ENCODE measurements at regions not wholly inside any gene's neighbourhood (a gene's known extent, or its start where the extent isn't known, plus 50 kb on each side); places are given as distances from the start of the nearest gene placed in this dataset.

GRCh38 chr12:77619425-77619824 is 211.3 kb upstream of the NAV3 start:
- no peak for DNase-seq

GRCh38 chr12:77617818-77618217 is 212.9 kb upstream of the NAV3 start:
- no peak for DNase-seq

GRCh38 chr12:77615332-77615731 is 215.4 kb upstream of the NAV3 start:
- no peak for DNase-seq

GRCh38 chr12:77613411-77613810 is 217.3 kb upstream of the NAV3 start:
- no peak for DNase-seq

- no peak for DNase-seq
These were observed 220.2 kb upstream of the NAV3 start for GRCh38 chr12:77610446-77610845.

GRCh38 chr12:77609016-77609415 is 221.7 kb upstream of the NAV3 start:
- no peak for DNase-seq

GRCh38 chr12:77608271-77608824 is 222.3 kb upstream of the NAV3 start:
- no peak for DNase-seq

- DNase-seq = no peak
These were observed 224.3 kb upstream of the NAV3 start for GRCh38 chr12:77606348-77606747.

- no peak for DNase-seq
These were observed 226.7 kb upstream of the NAV3 start for GRCh38 chr12:77603946-77604345.

- no peak for DNase-seq
These were observed 229.6 kb upstream of the NAV3 start for GRCh38 chr12:77601069-77601468.

- DNase-seq = no peak
These were observed 230.2 kb upstream of the NAV3 start for GRCh38 chr12:77600468-77600843.

GRCh38 chr12:77599782-77600467 is 230.8 kb upstream of the NAV3 start:
- DNase-seq = no peak

GRCh38 chr12:77594366-77594765 is 236.3 kb upstream of the NAV3 start:
- no peak for DNase-seq

- no peak for DNase-seq
These were observed 237.9 kb upstream of the NAV3 start for GRCh38 chr12:77592836-77593235.

- DNase-seq = peak; percentile 66
These were observed 238.5 kb upstream of the NAV3 start for GRCh38 chr12:77591959-77592743.

GRCh38 chr12:77590306-77590705 is 240.4 kb upstream of the NAV3 start:
- DNase-seq = no peak

- no peak for DNase-seq
These were observed 245.8 kb upstream of the NAV3 start for GRCh38 chr12:77584860-77585259.

- no peak for DNase-seq
These were observed 252.1 kb upstream of the NAV3 start for GRCh38 chr12:77578466-77579220.

- DNase-seq = no peak
These were observed 252.9 kb upstream of the NAV3 start for GRCh38 chr12:77577791-77578190.

GRCh38 chr12:77575376-77575919 is 255.2 kb upstream of the NAV3 start:
- no peak for DNase-seq

GRCh38 chr12:77572371-77572770 is 258.3 kb upstream of the NAV3 start:
- DNase-seq = no peak

GRCh38 chr12:77571768-77572167 is 258.9 kb upstream of the NAV3 start:
- DNase-seq = no peak

- DNase-seq = no peak
These were observed 259.6 kb upstream of the NAV3 start for GRCh38 chr12:77571127-77571526.

Data from islet precursor cell (in vitro differentiated cells).